ENCODE measurements at regions not wholly inside any gene's neighbourhood (a gene's known extent, or its start where the extent isn't known, plus 50 kb on each side); places are given as distances from the start of the nearest gene placed in this dataset.

- Histone ChIP-seq H3K27me3 (no peaks in the 10 kb centered on the region), H3K4me1 (peaks cover 9 to 35% of the 10 kb centered on the region in 2 donors), H3K4me3 (no peak overlapping the region), H3K9me3 (no peaks in the 10 kb centered on the region), H3K36me3 (no peaks in the 10 kb centered on the region), H3K27ac (peak overlapping the region in 1 of 2 donors; percentile 17)
- peak in 1 of 2 donors; percentile 4 for DNase-seq
- TF ChIP-seq POLR2A (IDR thresholded peaks at IDR 0.05) (no peak), CTCF (IDR thresholded peaks at IDR 0.05) (no peak)
- intact Hi-C loops (cut with DNase I; ENCODE audit: low total_unique reads) = no loop called here
Measured at GRCh38 chr3:194273743-194274310, 77.3 kb downstream of the CPN2 start.

- intact Hi-C loops (cut with DNase I; ENCODE audit: low total_unique reads) = loop anchor here (5.0 kb wide), 1 partner anchor 38 kb away; no protein-coding TSS in a partner anchor
- H3K4me3 ChIP-seq = no peak overlapping the region
- peak in 1 of 2 donors; percentile 9 for DNase-seq
- TF ChIP-seq POLR2A (IDR thresholded peaks at IDR 0.05) (no peak), CTCF (IDR thresholded peaks at IDR 0.05) (no peak)
- H3K4me1 ChIP-seq = peaks cover 13 to 36% of the 10 kb centered on the region in 2 donors
- H3K27ac ChIP-seq = peak overlapping the region in 1 of 2 donors; percentile 17
- no peaks in the 10 kb centered on the region for H3K27me3 ChIP-seq
- H3K9me3 ChIP-seq = no peaks in the 10 kb centered on the region
- H3K36me3 ChIP-seq = no peaks in the 10 kb centered on the region
Measured at GRCh38 chr3:194274424-194275085, 76.6 kb downstream of the CPN2 start.

GRCh38 chr3:194275291-194275690 lies 75.8 kb downstream of the CPN2 start:
- H3K4me1 ChIP-seq = peaks cover 13 to 31% of the 10 kb centered on the region in 2 donors
- intact Hi-C loops (cut with DNase I; ENCODE audit: low total_unique reads) = loop anchor here (5.0 kb wide), 1 partner anchor 37 kb away; no protein-coding TSS in a partner anchor
- TF ChIP-seq POLR2A (IDR thresholded peaks at IDR 0.05) = no peak
- TF ChIP-seq CTCF (IDR thresholded peaks at IDR 0.05) = no peak
- H3K27ac ChIP-seq = peak overlapping the region in 1 of 2 donors; percentile 17
- H3K36me3 ChIP-seq = no peaks in the 10 kb centered on the region
- DNase-seq = peak; percentile 18
- no peaks in the 10 kb centered on the region for H3K9me3 ChIP-seq
- H3K4me3 ChIP-seq = no peak overlapping the region
- H3K27me3 ChIP-seq = no peaks in the 10 kb centered on the region

GRCh38 chr3:194275721-194276120 lies 75.4 kb downstream of the CPN2 start:
- no peak overlapping the region for H3K4me3 ChIP-seq
- intact Hi-C loops (cut with DNase I; ENCODE audit: low total_unique reads) = loop anchor here (5.0 kb wide), 1 partner anchor 37 kb away; no protein-coding TSS in a partner anchor
- no peaks in the 10 kb centered on the region for H3K27me3 ChIP-seq
- TF ChIP-seq POLR2A (IDR thresholded peaks at IDR 0.05) (no peak), CTCF (IDR thresholded peaks at IDR 0.05) (no peak)
- H3K4me1 ChIP-seq = peaks cover 13 to 27% of the 10 kb centered on the region in 2 donors
- no peaks in the 10 kb centered on the region for H3K9me3 ChIP-seq
- peak overlapping the region; percentile 81 to 90 for H3K27ac ChIP-seq
- no peaks in the 10 kb centered on the region for H3K36me3 ChIP-seq
- peak in 1 of 2 donors; percentile 15 for DNase-seq

- TF ChIP-seq POLR2A (IDR thresholded peaks at IDR 0.05) (no peak), CTCF (IDR thresholded peaks at IDR 0.05) (no peak)
Measured at GRCh38 chr3:194276768-194277103, 74.4 kb downstream of the CPN2 start.

More at GRCh38 chr3:194276768-194277103, 74.4 kb downstream of the CPN2 start:
- Histone ChIP-seq H3K4me3 (no peak overlapping the region), H3K27me3 (no peaks in the 10 kb centered on the region), H3K27ac (peak overlapping the region; percentile 81 to 90), H3K36me3 (no peaks in the 10 kb centered on the region), H3K9me3 (no peaks in the 10 kb centered on the region), H3K4me1 (peaks cover 13 to 21% of the 10 kb centered on the region in 2 donors)
- DNase-seq = no peak
- intact Hi-C loops (cut with DNase I; ENCODE audit: low total_unique reads) = loop anchor here (5.0 kb wide), 1 partner anchor 36 kb away; no protein-coding TSS in a partner anchor
